OCI-LY3 (cell line): ENCODE measurements at regions not wholly inside any gene's neighbourhood (a gene's known extent, or its start where the extent isn't known, plus 50 kb on each side); places are given as distances from the start of the nearest gene placed in this dataset.

Experiments used
- H2AFZ ChIP-seq: fragments of 200-600, 300-600 bp; shearing (Covaris generic); 2 replicates; pipeline ENCODE4 v1.6.0; 2014; ENCODE audit warnings: antibody characterized with exemption, low read depth, low read length
- H3K27ac ChIP-seq: fragments of 200-600, 300-600 bp; sonication (generic); 2 replicates; pipeline ENCODE4 v1.5.1; 2014; ENCODE audit warnings: mild to moderate bottlenecking, low read length, moderate library complexity, mixed read lengths
- H3K27me3 ChIP-seq: fragments of 200-600, 300-600 bp; sonication (generic); 2 replicates; pipeline ENCODE4 v1.6.1; 2014; ENCODE audit warnings: low read depth, low read length, mixed read lengths
- H3K36me3 ChIP-seq: fragments of 200-600, 300-600 bp; sonication (generic); replicated peaks from 2 replicates; pipeline ENCODE3; 2014; ENCODE audit warnings: low read depth, low read length, mixed read lengths
- H3K4me1 ChIP-seq: fragments of 300-600, 200-600 bp; sonication (generic); 2 replicates; pipeline ENCODE4 v1.6.1; 2014; ENCODE audit warnings: low read length, mixed read lengths
- H3K4me2 ChIP-seq: fragments of 200-600, 300-600 bp; sonication (generic); 2 replicates; pipeline ENCODE4 v1.6.1; 2014; ENCODE audit warnings: low read length, mixed read lengths
- H3K4me3 ChIP-seq: fragments of 300-600, 200-600 bp; sonication (generic); 2 replicates; pipeline ENCODE4 v1.5.1; 2014; ENCODE audit warnings: antibody characterized with exemption, mild to moderate bottlenecking, low read length, moderate library complexity
- H3K79me2 ChIP-seq: fragments of 300-600, 200-600 bp; shearing (Covaris generic); 2 replicates; pipeline ENCODE4 v1.6.1; 2014; ENCODE audit warnings: mild to moderate bottlenecking, low read length, mixed read lengths
- H3K9ac ChIP-seq: fragments of 300-600, 200-600 bp; shearing (Covaris generic); 2 replicates; pipeline ENCODE4 v1.6.0; 2014; ENCODE audit warnings: mild to moderate bottlenecking, low read length, moderate library complexity
- H3K9me3 ChIP-seq: fragments of 200-600, 300-600 bp; shearing (Covaris generic); 2 replicates; pipeline ENCODE4 v1.6.1; 2014; ENCODE audit warnings: low read length, mixed read lengths; ENCODE audit not compliant: insufficient read depth
- H4K20me1 ChIP-seq: fragments of 200-600, 300-600 bp; sonication (generic); 2 replicates; pipeline ENCODE4 v1.6.1; 2016; ENCODE audit warnings: low read length, mixed read lengths; ENCODE audit not compliant: insufficient read depth
- CTCF ChIP-seq: fragments of 200-600, 300-600 bp; sonication (generic); IDR thresholded peaks from 2 replicates; pipeline ENCODE4 v1.5.1; 2014; ENCODE audit warnings: antibody characterized with exemption, low read length, low read depth
- EZH2phosphoT487 ChIP-seq: fragments of 200-600 bp; shearing (Covaris generic); IDR thresholded peaks from 2 replicates; pipeline ENCODE4 v1.6.1; 2018; ENCODE audit warnings: antibody characterized with exemption, mixed run types, low read depth

DNA sequence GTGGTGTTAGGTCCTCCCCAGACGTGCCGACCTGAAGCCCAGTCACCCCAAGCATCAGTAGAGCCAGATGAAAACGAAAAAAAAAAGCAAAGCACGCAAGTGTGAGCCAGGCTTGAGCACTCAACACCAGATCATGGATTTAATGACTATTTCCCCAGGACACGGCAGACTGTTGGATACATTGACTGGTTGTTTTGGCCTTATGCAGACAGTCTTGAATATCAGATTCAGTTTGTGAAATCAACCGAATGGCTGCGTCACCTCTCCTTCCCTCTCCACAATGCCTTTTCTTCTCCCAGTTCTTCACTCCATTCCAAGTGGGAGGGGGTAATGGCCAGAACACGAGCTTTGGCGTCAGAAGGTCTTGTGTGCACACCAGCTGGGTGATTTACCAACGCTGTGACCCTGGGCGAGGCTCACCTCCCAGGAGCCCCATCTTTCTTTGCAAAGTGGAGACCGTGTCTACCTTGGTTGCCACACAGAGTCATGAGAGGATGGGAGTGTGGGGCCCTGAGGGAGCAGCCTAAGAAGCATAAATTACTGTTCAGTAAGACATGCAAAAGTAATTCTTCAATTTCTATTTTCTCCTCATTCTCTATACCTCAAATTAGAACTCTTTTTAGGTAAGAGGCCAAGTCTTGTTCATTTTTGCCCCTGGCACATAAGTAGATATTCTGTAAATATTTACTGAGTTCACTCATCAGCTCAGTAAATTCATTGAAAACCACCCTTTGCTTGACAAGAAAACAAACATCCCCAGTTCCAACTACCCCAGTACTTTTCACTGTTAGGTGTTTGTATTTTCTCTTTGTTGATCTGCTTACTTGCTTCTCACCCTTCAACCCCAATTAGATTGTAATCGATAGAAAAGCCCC lies 181.1 kb upstream of the COPS8 start:
- H4K20me1 ChIP-seq, result no peaks in the 10 kb centered on the region
- no peak overlapping the region for H3K9ac ChIP-seq
- no peak for TF ChIP-seq EZH2phosphoT487
- no peak for TF ChIP-seq CTCF
- H3K36me3 ChIP-seq, result no peaks in the 10 kb centered on the region
- H3K9me3 ChIP-seq, result no peaks in the 10 kb centered on the region
- no peaks in the 10 kb centered on the region for H3K4me1 ChIP-seq
- no peak overlapping the region for H2AFZ ChIP-seq
- H3K79me2 ChIP-seq, result no peaks in the 10 kb centered on the region
- H3K4me3 ChIP-seq, result no peak overlapping the region
- H3K27ac ChIP-seq, result no peak overlapping the region
- no peaks in the 10 kb centered on the region for H3K27me3 ChIP-seq
- H3K4me2 ChIP-seq, result no peak overlapping the region

DNA sequence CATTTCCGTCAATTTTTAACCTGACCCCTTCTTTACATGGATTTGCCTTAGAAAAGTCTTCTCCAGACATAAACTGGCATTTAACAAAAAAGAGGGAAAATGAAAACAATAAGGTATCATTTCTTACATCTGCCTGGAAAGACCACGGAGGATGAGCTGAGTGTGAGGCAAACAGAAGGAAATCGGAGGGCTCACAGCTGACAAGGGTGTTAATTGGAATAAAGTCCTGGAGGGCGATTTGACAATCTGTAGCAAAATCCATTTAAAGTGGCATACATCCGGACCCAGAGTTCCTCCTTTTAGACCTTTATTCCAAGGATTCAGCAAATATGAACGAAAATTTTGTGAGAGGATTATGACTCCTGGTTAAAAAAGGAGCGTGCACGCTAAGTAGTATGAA lies 179.7 kb upstream of the COPS8 start:
- H3K9ac ChIP-seq, result no peak overlapping the region
- H4K20me1 ChIP-seq, result no peaks in the 10 kb centered on the region
- no peaks in the 10 kb centered on the region for H3K36me3 ChIP-seq
- H3K4me2 ChIP-seq, result no peak overlapping the region
- H3K79me2 ChIP-seq, result no peaks in the 10 kb centered on the region
- no peaks in the 10 kb centered on the region for H3K9me3 ChIP-seq
- TF ChIP-seq EZH2phosphoT487 (no peak), CTCF (no peak)
- no peaks in the 10 kb centered on the region for H3K4me1 ChIP-seq
- no peak overlapping the region for H2AFZ ChIP-seq
- H3K4me3 ChIP-seq, result no peak overlapping the region
- no peaks in the 10 kb centered on the region for H3K27me3 ChIP-seq
- no peak overlapping the region for H3K27ac ChIP-seq

GRCh38 chr2:236908439-236909192 lies 177.1 kb upstream of the COPS8 start:
- no peak overlapping the region for H3K4me3 ChIP-seq
- no peak overlapping the region for H3K9ac ChIP-seq
- H3K27ac ChIP-seq, result no peak overlapping the region
- no peak overlapping the region for H2AFZ ChIP-seq
- TF ChIP-seq CTCF (no peak), EZH2phosphoT487 (no peak)
- no peaks in the 10 kb centered on the region for H3K36me3 ChIP-seq
- no peaks in the 10 kb centered on the region for H3K27me3 ChIP-seq
- no peaks in the 10 kb centered on the region for H3K79me2 ChIP-seq
- no peaks in the 10 kb centered on the region for H3K9me3 ChIP-seq
- H4K20me1 ChIP-seq, result no peaks in the 10 kb centered on the region
- H3K4me2 ChIP-seq, result no peak overlapping the region
- H3K4me1 ChIP-seq, result no peaks in the 10 kb centered on the region

- Histone ChIP-seq H3K79me2 (no peaks in the 10 kb centered on the region), H2AFZ (no peak overlapping the region), H3K9ac (no peak overlapping the region), H3K4me3 (no peak overlapping the region), H3K4me1 (no peaks in the 10 kb centered on the region), H4K20me1 (no peaks in the 10 kb centered on the region), H3K9me3 (no peaks in the 10 kb centered on the region), H3K36me3 (no peaks in the 10 kb centered on the region), H3K27ac (no peak overlapping the region), H3K27me3 (no peaks in the 10 kb centered on the region), H3K4me2 (no peak overlapping the region)
- TF ChIP-seq EZH2phosphoT487, result no peak
- no peak for TF ChIP-seq CTCF
These were observed 176.5 kb upstream of the COPS8 start for GRCh38 chr2:236909193-236909504.
